Neuronal stem cell (in vitro differentiated cells): ENCODE measurements at regions not wholly inside any gene's neighbourhood (a gene's known extent, or its start where the extent isn't known, plus 50 kb on each side); places are given as distances from the start of the nearest gene placed in this dataset.

Experiments
- DNase-seq: peaks from one replicate; pipeline ENCODE4 v3.0.0-alpha.2; 2013; ENCODE audit warnings: low spot score
- H2AFZ ChIP-seq: one replicate; pipeline ENCODE4 v1.6.1; 2013; ENCODE audit warnings: mild to moderate bottlenecking, low read length, inconsistent platforms
- H2AK5ac ChIP-seq: 2 replicates; pipeline ENCODE4 v1.6.1; 2013; ENCODE audit warnings: low read depth, mild to moderate bottlenecking, inconsistent platforms, low read length, moderate library complexity, mixed read lengths
- H2BK120ac ChIP-seq: 2 replicates; pipeline ENCODE4 v1.6.1; 2013; ENCODE audit warnings: low read depth, mild to moderate bottlenecking, inconsistent platforms, low read length, moderate library complexity, mixed read lengths
- H2BK12ac ChIP-seq: one replicate; pipeline ENCODE4 v1.6.1; 2013; ENCODE audit warnings: low read length, inconsistent platforms
- H2BK15ac ChIP-seq: 2 replicates; pipeline ENCODE4 v1.6.1; 2013; ENCODE audit warnings: mild to moderate bottlenecking, low read length, inconsistent platforms, mixed read lengths
- H2BK5ac ChIP-seq: one replicate; pipeline ENCODE4 v1.6.1; 2013; ENCODE audit warnings: inconsistent platforms, mild to moderate bottlenecking, low read length, moderate library complexity
- H3K14ac ChIP-seq: one replicate; pipeline ENCODE4 v1.6.1; 2013; ENCODE audit warnings: low read length, inconsistent platforms
- H3K18ac ChIP-seq: 2 replicates; pipeline ENCODE4 v1.6.1; 2013; ENCODE audit warnings: low read length, inconsistent platforms
- H3K23ac ChIP-seq: 2 replicates; pipeline ENCODE4 v1.6.1; 2013; ENCODE audit warnings: low read depth, mild to moderate bottlenecking, mixed read lengths, low read length, inconsistent platforms; ENCODE audit not compliant: poor library complexity
- H3K27ac ChIP-seq: replicated peaks from 3 replicates; pipeline ENCODE4 v1.5.1; 2013; ENCODE audit warnings: low read length, inconsistent platforms
- H3K27me3 ChIP-seq, 3 experiments: 2 replicates each; pipeline ENCODE4 v1.6.1; 2013; ENCODE audit warnings: low read length in 3 of 3, mild to moderate bottlenecking in 2 of 3, inconsistent platforms in 1 of 3, low read depth in 1 of 3, mixed read lengths in 1 of 3, moderate library complexity in 1 of 3; ENCODE audit not compliant: control insufficient read depth in 3 of 3, insufficient read depth in 3 of 3
- H3K36me3 ChIP-seq, 2 donors: replicated peaks in 1 of 2; 2 replicates each; pipeline ENCODE4 v1.6.1; 2013; ENCODE audit warnings: low read length in 2 of 2; ENCODE audit not compliant: control insufficient read depth in 2 of 2, insufficient read depth in 2 of 2
- H3K4ac ChIP-seq: 2 replicates; pipeline ENCODE4 v1.6.1; 2013; ENCODE audit warnings: inconsistent platforms, mild to moderate bottlenecking, low read length, moderate library complexity
- H3K4me1 ChIP-seq, 2 donors: 1 replicate in 1 of 2; 2 replicates in 1 of 2; pipeline ENCODE4 v1.6.1; 2013; ENCODE audit warnings: low read length in 2 of 2, low read depth in 1 of 2; ENCODE audit not compliant: control insufficient read depth in 2 of 2, insufficient read depth in 1 of 2
- H3K4me2 ChIP-seq: one replicate; pipeline ENCODE4 v1.6.1; 2013; ENCODE audit warnings: mild to moderate bottlenecking, low read length, inconsistent platforms; ENCODE audit not compliant: insufficient read depth, poor library complexity, severe bottlenecking
- H3K4me3 ChIP-seq, 2 donors: 2 replicates each; pipeline ENCODE4 v1.5.1; 2013; ENCODE audit warnings: low read length in 2 of 2, mild to moderate bottlenecking in 2 of 2, inconsistent platforms in 1 of 2, moderate library complexity in 1 of 2
- H3K79me1 ChIP-seq: one replicate; pipeline ENCODE4 v1.6.1; 2013; ENCODE audit warnings: low read depth, mild to moderate bottlenecking, inconsistent platforms, low read length, moderate library complexity
- H3K9ac ChIP-seq: one replicate; pipeline ENCODE4 v1.6.1; 2013; ENCODE audit warnings: mild to moderate bottlenecking, low read depth, low read length, inconsistent platforms; ENCODE audit not compliant: poor library complexity
- H3K9me3 ChIP-seq, 2 donors: replicated peaks in 1 of 2; 2 replicates each; pipeline versions ENCODE3 to v1.6.1; 2013; ENCODE audit warnings: low read length in 2 of 2, mild to moderate bottlenecking in 2 of 2, inconsistent platforms in 1 of 2, low read depth in 1 of 2, mixed read lengths in 1 of 2, moderate library complexity in 1 of 2; ENCODE audit not compliant: control insufficient read depth in 2 of 2, insufficient read depth in 1 of 2
- H4K8ac ChIP-seq: one replicate; pipeline ENCODE4 v1.6.1; 2013; ENCODE audit warnings: low read depth, mild to moderate bottlenecking, inconsistent platforms, low read length, moderate library complexity
- H4K91ac ChIP-seq: one replicate; pipeline ENCODE4 v1.6.1; 2013; ENCODE audit warnings: low read length, low read depth, mild to moderate bottlenecking, inconsistent platforms; ENCODE audit not compliant: poor library complexity
- WGBS, 2 donors: extraction: QIAGEN DNeasy Blood & Tissue Kit; methylation state at CpG; one replicate each; pipeline ENCODE4 v1.1.7; 2013; ENCODE audit warnings: missing lambda C conversion rate in 2 of 2, mixed read lengths in 1 of 2; ENCODE audit not compliant: insufficient read length in 2 of 2, insufficient replicate concordance in 1 of 2; ENCODE audit errors: extremely low coverage in 2 of 2; 5-methylcytosine and 5-hydroxymethylcytosine counted together

GRCh38 chr2:223165423-223166214, 113.6 kb downstream of the KCNE4 start:
- H3K4ac ChIP-seq = no peak overlapping the region
- H3K4me3 ChIP-seq = no peak overlapping the region
- H4K91ac ChIP-seq = no peak overlapping the region
- no peak overlapping the region for H4K8ac ChIP-seq
- H3K4me2 ChIP-seq = no peak overlapping the region
- H3K27me3 ChIP-seq = peaks cover 0 to 3% (median 0%) of the 10 kb centered on the region in 3 experiments
- H3K79me1 ChIP-seq = no peaks in the 10 kb centered on the region
- no peak overlapping the region for H3K23ac ChIP-seq
- H2AFZ ChIP-seq = no peak overlapping the region
- H2BK12ac ChIP-seq = no peak overlapping the region
- no peak overlapping the region for H3K14ac ChIP-seq
- no peak for DNase-seq
- no peak overlapping the region for H3K27ac ChIP-seq
- no peaks in the 10 kb centered on the region for H3K36me3 ChIP-seq
- no peaks in the 10 kb centered on the region for H3K9me3 ChIP-seq
- H2BK5ac ChIP-seq = no peak overlapping the region
- no peak overlapping the region for H2AK5ac ChIP-seq
- H3K18ac ChIP-seq = no peak overlapping the region
- H3K9ac ChIP-seq = no peak overlapping the region
- H2BK15ac ChIP-seq = no peak overlapping the region
- no peaks in the 10 kb centered on the region for H3K4me1 ChIP-seq
- no CpG with 5 or more reads among the region's 2 CpGs for WGBS, 2 donors
- H2BK120ac ChIP-seq = no peak overlapping the region

- Histone ChIP-seq H3K27ac (no peak overlapping the region), H3K18ac (no peak overlapping the region)
These were observed 114.2 kb downstream of the KCNE4 start for GRCh38 chr2:223166215-223166493.

GRCh38 chr2:223166983-223167650, 115.1 kb downstream of the KCNE4 start:
- no peak overlapping the region for H3K9ac ChIP-seq
- no CpG with 5 or more reads among the region's 6 CpGs for WGBS, 2 donors

More at GRCh38 chr2:223166215-223166493, 114.2 kb downstream of the KCNE4 start:
- H2BK5ac ChIP-seq = no peak overlapping the region
- no peak overlapping the region for H3K23ac ChIP-seq
- no peak overlapping the region for H3K9ac ChIP-seq
- H3K4me1 ChIP-seq = no peaks in the 10 kb centered on the region
- no peak overlapping the region for H3K4me3 ChIP-seq
- H2BK120ac ChIP-seq = no peak overlapping the region
- H4K91ac ChIP-seq = no peak overlapping the region
- H3K36me3 ChIP-seq = no peaks in the 10 kb centered on the region
- H4K8ac ChIP-seq = no peak overlapping the region
- H3K27me3 ChIP-seq = peaks cover 0 to 3% (median 0%) of the 10 kb centered on the region in 3 experiments
- no peak overlapping the region for H2AK5ac ChIP-seq
- H3K4ac ChIP-seq = no peak overlapping the region
- no peak overlapping the region for H2AFZ ChIP-seq
- H2BK12ac ChIP-seq = no peak overlapping the region
- H3K14ac ChIP-seq = no peak overlapping the region
- H3K9me3 ChIP-seq = no peaks in the 10 kb centered on the region
- no peak for DNase-seq
- H2BK15ac ChIP-seq = no peak overlapping the region
- no peak overlapping the region for H3K4me2 ChIP-seq
- no peaks in the 10 kb centered on the region for H3K79me1 ChIP-seq

GRCh38 chr2:223169830-223170605, 118.0 kb downstream of the KCNE4 start:
- Histone ChIP-seq H4K91ac (no peak overlapping the region), H3K14ac (no peak overlapping the region), H3K23ac (no peak overlapping the region), H3K4me3 (no peak overlapping the region), H3K79me1 (no peaks in the 10 kb centered on the region), H2BK15ac (no peak overlapping the region), H2AFZ (no peak overlapping the region), H4K8ac (no peak overlapping the region), H3K27ac (no peak overlapping the region), H3K27me3 (peaks cover 0 to 3% (median 0%) of the 10 kb centered on the region in 3 experiments), H2BK120ac (no peak overlapping the region), H3K4me2 (no peak overlapping the region), H3K36me3 (no peaks in the 10 kb centered on the region), H3K9me3 (no peaks in the 10 kb centered on the region), H3K18ac (no peak overlapping the region), H3K9ac (no peak overlapping the region), H2BK12ac (no peak overlapping the region), H3K4me1 (no peaks in the 10 kb centered on the region), H3K4ac (no peak overlapping the region), H2AK5ac (no peak overlapping the region), H2BK5ac (no peak overlapping the region)
- DNase-seq = no peak
- no CpG with 5 or more reads among the region's 6 CpGs for WGBS, 2 donors

More at GRCh38 chr2:223166983-223167650, 115.1 kb downstream of the KCNE4 start:
- Histone ChIP-seq H3K4ac (no peak overlapping the region), H3K27ac (no peak overlapping the region), H2BK120ac (no peak overlapping the region), H3K27me3 (peaks cover 0 to 3% (median 0%) of the 10 kb centered on the region in 3 experiments), H3K23ac (no peak overlapping the region), H3K4me1 (no peaks in the 10 kb centered on the region), H4K91ac (no peak overlapping the region), H2BK15ac (no peak overlapping the region), H4K8ac (no peak overlapping the region), H2BK5ac (no peak overlapping the region), H3K18ac (no peak overlapping the region), H2BK12ac (no peak overlapping the region), H3K4me2 (no peak overlapping the region), H3K9me3 (no peaks in the 10 kb centered on the region), H3K4me3 (no peak overlapping the region), H2AK5ac (no peak overlapping the region), H3K36me3 (no peaks in the 10 kb centered on the region), H3K14ac (no peak overlapping the region), H3K79me1 (no peaks in the 10 kb centered on the region), H2AFZ (no peak overlapping the region)
- DNase-seq = no peak
